NCI-H526 (cell line): ENCODE measurements at regions not wholly inside any gene's neighbourhood (a gene's known extent, or its start where the extent isn't known, plus 50 kb on each side); places are given as distances from the start of the nearest gene placed in this dataset.

Source experiments
- DNase-seq, 2 experiments: peaks; one replicate each; lab custom pipeline; 2025; lab: John Stamatoyannopoulos, UW

- DNase-seq: no peak
Measured at GRCh38 chr3:78148986-78149717, 1109.3 kb downstream of the ROBO2 start.

- DNase-seq: no peak
Measured at GRCh38 chr3:78153973-78154372, 1114.1 kb downstream of the ROBO2 start.

GRCh38 chr3:78154521-78155186, 1114.8 kb downstream of the ROBO2 start:
- no peak for DNase-seq

GRCh38 chr3:78161736-78162135, 1121.8 kb downstream of the ROBO2 start:
- DNase-seq: no peak

DNA sequence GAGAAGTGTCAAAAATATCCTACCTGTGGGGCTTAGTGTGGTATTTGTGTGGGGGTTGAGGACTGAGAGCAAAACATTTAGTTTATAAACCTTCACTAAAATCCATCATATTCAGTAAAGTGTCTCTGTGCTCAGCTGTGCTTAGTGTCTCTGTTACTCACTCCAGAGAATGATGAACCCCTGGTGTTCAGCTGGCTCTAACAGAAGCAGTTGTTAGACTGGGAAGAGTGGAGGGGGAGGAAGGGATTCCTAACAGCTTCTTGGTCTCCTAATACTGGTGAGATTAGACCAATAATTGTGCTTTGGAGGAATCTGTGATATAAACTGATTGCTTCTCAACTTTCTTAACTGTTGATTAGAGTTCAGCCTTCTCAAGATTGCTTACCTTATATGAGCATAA, 1123.5 kb downstream of the ROBO2 start:
- DNase-seq: no peak

- DNase-seq: no peak
Measured at GRCh38 chr3:78165876-78166275, 1126.0 kb downstream of the ROBO2 start.

- DNase-seq: no peak
Measured at GRCh38 chr3:78174821-78175220, 1134.9 kb downstream of the ROBO2 start.

- DNase-seq: no peak
Measured at GRCh38 chr3:78176869-78177268, 1137.0 kb downstream of the ROBO2 start.

DNA sequence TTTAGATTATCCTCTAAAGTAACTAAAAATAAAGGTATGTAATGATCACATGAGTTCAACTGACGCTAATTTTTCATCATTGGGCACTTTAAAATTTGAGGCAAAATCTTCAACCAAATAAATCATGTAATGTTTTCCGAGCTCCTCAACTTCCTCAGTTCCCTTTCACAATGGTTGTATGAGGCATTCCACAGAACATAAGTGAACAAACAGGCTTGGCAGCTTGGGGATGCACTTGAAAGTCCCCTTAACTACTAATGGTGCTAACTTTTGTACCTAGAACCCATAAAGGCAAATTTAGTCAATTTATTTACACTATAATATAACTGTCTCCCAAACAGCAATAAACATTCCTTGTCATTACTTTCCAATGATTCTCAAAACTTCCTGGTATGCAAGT, 1137.9 kb downstream of the ROBO2 start:
- DNase-seq: no peak

- DNase-seq: no peak
Measured at GRCh38 chr3:78178209-78178608, 1138.3 kb downstream of the ROBO2 start.

GRCh38 chr3:78178740-78179363, 1139.0 kb downstream of the ROBO2 start:
- DNase-seq: no peak

GRCh38 chr3:78183906-78184599, 1144.2 kb downstream of the ROBO2 start:
- DNase-seq: no peak

DNA sequence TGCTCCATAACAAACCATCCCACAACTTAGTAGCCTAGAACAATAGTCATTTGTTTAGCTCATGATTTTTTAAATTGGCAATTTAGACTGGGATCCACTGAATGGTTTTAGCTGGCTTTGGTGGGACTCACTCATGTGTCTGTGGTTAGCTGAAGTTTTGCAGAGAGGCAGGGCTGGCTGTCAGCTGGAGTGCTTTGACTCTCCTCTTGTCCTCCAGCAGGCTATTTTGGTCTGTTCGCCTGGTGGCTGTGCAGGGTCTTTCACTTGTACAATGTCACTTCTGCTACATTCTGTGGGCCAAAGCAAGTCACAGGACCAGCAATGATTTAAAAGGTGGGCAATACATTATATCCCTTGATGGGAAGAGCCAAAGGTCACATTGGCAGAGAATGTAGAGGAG, 1146.5 kb downstream of the ROBO2 start:
- DNase-seq: no peak

DNA sequence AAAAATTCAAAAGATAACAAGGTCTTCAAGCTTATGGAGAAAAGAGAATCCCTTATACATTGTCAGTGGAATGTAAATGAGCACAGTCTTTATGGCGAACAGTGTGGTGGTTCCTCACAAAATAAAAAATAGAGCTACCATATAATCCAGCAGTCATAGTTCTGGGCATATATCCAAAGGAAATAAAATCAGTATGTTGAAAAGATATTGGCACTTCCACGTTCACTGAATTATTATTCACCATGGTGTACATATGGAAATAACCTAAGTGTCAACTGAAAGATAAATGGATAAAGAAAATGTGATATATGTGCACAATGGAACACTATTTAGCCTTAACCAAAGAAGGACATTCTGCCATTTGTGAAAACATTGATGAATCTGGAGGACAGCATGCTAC, 1161.2 kb downstream of the ROBO2 start:
- no peak for DNase-seq

- no peak for DNase-seq
Measured at GRCh38 chr3:78204977-78205376, 1165.1 kb downstream of the ROBO2 start.

- DNase-seq: no peak
Measured at GRCh38 chr3:78221300-78221699, 1181.4 kb downstream of the ROBO2 start.

DNA sequence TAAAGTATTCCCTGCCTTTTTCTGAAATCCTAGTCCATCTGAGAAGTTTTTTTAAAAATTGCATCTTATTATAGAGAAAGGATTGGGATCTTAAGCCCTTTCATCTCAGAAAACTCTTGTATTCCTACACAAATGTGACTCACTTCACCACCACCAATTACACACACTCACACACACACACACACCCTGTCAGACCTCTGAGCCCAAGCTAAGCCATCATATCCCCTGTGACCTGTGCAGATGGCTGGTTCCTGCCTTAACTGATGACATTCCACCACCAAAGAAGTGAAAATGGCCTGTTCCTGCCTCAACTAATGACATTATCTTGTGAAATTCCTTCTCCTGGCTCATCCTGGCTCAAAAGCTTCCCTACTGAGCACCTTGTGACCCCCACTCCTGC, 1181.9 kb downstream of the ROBO2 start:
- no peak for DNase-seq

DNA sequence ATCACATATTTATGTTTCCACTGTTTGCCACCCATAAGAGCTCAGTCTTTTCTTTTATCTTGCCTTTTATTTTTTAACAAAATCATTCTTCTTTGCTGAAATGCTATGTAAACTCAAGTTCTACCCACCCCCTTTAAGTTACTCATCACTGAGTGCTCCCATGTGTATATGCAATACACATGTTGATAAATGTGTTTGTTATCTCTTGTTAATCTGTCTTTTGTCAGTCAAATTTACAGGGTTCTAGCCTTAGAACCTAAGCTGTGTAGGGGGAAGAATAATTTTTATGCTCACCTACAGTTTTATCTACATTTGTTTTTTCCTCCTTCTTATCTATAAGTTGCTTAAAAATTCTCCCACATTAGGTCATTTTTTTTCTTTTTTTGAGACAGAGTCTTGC, 1195.9 kb downstream of the ROBO2 start:
- DNase-seq: no peak

DNA sequence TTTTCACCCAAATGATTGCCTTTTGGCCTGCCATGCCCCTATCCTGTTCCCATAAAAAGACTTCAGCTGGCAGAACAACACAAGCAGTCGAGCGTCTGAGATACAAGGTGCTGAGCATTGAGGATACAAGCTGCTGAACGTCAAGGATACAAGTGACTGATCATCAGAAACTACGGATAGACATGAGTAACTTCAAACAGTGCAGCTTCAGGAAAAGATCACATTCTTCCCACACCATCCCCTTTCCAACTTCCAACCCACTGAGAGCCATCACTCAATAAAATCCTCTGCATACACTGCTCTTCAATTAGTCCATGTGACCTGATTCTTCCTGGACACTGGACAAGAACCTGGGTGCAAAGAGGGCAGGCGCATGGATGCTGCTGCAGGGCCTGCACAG, 1198.9 kb downstream of the ROBO2 start:
- no peak for DNase-seq

DNA sequence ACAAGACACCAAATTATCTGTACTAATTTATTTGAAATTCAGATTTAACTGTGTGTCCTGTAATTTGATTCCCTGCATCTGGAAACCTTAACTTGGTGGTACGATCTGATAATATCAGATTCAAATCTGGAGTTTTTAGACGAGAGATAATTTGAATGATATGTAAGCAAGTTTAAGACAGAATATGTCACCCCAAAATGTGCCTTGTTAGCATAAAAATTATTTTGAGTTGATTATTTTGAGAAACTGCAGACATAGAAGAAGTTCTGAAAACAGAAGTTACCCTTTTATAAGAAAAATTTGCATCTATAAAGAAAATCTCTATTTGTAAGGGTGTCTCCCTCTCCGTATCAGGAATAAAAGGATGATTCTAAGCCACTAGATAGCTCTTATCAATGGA, 1202.8 kb downstream of the ROBO2 start:
- no peak for DNase-seq

DNA sequence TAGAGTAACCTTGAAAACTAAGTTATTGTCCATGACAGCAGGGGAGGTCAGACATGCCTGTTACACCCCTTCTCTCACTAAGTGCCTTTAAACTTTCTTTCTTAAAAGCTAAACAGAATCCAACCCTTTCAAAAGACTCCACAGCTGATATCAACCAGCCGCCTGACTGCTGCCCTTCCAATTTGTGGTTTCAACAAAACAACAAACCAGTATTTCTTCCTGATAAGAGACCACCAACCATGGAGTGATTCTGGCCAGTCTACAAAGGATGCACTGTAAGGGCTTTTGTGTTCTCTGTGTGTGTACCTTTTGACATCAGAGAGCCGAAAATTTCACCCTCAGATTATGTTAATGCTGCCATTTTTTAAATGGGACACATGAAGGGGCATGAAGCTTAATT, 1204.2 kb downstream of the ROBO2 start:
- DNase-seq: no peak

DNA sequence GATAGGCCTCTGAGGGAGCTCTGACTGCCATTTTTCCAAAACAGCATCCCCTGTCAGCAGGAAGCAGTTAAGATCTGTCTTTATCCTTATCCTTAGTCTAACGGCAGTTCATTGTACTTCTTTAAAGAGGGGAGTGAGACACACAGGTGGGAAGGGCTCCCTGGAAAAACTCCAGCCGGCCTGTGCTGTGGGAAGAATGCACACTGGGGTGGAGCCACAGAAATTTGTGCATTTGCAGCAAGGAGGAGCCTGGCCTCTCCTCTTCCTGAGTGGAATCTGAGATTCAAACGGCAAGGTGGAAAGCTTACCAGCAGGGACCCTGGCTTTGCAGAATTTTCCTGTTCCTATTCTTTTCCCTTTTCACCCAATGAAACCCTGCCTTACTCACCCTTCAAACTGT, 1209.4 kb downstream of the ROBO2 start:
- DNase-seq: no peak

DNA sequence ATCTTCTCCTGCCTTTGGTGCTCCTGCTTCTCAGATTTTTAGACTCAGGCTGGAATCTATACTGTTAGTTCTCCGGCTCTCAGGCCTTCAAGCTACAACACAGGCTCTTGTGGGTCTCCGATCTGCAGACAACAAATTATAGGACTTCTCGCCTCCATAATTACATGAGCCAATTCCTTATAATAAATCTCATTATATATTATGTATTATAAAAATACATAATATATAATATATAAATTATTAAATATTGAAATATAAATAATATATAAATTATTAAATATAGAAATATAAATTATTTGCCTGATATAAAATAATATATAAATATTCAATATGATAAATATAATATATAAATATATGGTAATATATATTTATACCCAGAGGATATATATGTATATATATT, 1214.0 kb downstream of the ROBO2 start:
- no peak for DNase-seq
